Ecto neural progenitor cell (in vitro differentiated cells): ENCODE measurements at regions not wholly inside any gene's neighbourhood (a gene's known extent, or its start where the extent isn't known, plus 50 kb on each side); places are given as distances from the start of the nearest gene placed in this dataset.
"Not testable (repeated sequence)": the region's sequence is repeated elsewhere in the genome, so short reads cannot be mapped to it uniquely, and the experiment has no call there.

Source experiments
- DNase-seq: peaks from one replicate; pipeline ENCODE4 v3.0.0-alpha.2; 2018; ENCODE audit warnings: low spot score

GRCh38 chr9:25453875-25454274 is 224.4 kb downstream of the TUSC1 start:
- DNase-seq = no peak

- no peak for DNase-seq
Observed at GRCh38 chr9:25449503-25449902, 228.7 kb downstream of the TUSC1 start.

DNA sequence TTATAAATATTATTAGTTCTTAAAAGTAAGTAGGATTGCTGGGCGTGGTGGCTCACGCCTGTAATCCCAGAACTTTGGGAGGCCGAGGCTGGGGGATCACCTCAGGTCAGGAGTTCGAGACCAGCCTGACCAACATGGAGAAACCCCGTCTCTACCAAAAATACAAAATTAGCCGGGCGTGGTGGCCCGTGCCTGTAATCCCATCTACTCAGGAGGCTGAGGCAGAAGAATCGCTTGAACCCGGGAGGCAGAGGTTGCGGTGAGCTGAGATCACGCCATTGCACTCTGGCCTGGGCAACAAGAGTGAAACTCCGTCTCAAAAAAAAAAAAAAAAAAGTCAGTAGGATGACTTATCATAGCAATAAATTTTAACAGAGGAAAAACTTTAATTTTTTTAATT is 232.5 kb downstream of the TUSC1 start:
- not testable (repeated sequence) for DNase-seq

DNA sequence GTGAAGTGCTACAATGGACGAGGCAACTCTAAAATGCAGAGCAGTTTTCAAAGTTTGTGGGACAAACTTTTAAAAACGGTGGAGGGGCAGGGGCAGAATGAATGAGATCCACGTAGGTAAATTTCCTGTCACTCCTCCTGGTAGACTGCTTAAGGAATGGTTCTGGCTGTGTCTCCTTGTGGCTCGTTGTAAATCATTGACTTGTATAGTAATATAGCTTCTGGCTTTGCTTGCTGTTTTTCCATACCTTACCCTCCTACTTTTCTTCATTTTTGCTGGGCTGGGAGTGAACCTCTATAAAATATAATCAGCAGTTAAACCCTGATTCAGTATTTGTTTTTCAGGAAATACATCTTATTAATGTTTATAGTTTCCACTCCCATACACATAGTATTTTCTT is 235.7 kb downstream of the TUSC1 start:
- no peak for DNase-seq

DNA sequence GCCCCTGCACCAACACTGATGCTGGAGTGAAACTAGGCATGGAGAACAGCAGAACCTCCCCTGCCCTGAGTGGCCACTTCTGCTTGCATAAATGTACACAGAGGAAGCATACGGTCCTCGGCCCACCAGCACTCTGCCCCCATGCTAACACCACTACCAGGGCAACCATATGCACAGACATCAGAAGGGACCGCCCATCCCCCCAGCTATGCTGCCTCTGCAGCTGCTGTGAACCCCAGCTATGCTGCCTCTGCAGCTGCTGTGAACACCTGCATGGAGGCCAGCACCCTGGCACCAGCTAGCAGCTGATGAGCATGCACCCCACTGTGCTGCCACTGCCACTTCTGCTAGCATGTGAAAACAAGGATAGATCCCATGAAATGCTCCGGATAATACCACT is 250.3 kb downstream of the TUSC1 start:
- no peak for DNase-seq

- DNase-seq = no peak
Observed at GRCh38 chr9:25427290-25427689, 251.0 kb downstream of the TUSC1 start.

DNA sequence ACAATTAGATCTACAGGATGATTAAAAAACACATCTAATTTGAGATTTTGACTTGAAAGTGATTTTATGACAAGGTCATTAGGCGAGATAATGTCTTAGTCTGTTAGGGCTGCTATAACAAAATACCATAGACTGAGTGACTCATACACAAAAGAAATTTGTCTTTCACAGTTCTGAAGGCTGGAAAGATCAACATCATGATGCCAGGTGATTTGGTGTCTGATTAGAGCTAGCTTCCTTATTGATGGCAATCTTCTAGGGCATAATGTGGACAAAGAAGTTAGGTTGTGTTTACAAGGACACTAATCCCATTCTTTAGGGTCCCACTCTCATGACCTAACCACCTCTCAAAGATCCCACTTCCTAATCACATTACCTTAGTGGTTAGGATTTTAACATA is 256.7 kb downstream of the TUSC1 start:
- no peak for DNase-seq

- no peak for DNase-seq
Observed at GRCh38 chr9:25418974-25419373, 259.3 kb downstream of the TUSC1 start.

DNA sequence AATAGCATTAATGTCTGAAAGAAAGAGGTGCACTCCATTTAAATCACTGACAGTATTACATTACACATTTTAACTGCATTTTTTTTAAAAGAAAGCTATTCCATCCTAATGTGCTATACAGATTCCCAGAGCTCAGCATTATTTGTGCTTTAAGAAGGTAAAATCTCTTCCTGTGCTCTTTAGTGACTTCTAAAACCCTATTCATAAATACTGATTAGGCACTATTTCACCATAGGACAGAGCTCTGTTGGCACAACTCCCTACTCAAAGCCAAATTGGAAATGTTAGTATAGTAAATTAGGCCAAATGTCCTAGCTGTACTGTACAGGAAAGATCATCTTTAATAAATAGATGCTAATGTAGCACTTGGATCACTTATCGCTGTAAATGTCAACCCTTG is 262.5 kb downstream of the TUSC1 start:
- DNase-seq = no peak

DNA sequence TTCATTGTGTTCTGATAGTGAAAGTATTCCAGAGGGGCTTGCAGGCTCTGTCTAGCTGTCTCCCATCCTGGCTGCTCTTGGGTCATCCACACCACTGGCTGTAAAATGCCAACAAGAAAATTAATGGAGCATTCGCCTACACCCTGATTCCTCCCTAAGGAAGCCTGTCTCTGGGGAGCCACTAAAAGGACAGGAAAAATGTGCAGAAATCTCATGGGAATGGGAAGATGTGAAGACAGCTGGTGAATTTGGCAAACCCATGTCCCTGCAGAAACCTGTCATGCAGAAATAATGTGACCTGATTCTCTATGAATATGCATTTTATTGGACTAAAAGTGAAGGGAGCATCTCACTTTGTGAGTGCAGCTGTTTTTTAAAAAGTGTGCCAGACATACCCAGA is 265.6 kb downstream of the TUSC1 start:
- no peak for DNase-seq

DNA sequence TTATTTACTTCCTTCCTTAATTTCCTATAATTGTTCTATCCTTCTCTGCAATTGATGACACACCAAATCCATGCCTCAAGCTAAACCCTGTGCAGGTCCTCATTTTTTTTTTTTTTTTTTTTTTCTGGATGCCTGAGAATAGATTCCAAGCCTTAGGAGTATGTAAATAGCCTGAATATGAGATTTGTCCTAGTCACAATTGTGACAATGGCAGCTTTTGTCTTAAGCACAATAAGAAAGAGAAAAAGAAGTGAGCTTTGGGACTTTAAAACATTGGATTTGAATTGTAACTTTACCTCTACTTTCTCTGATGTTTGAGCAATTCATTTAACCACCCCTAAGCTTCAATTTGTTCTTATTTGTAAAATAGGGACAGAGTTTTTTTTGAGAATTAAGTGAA is 280.5 kb downstream of the TUSC1 start:
- DNase-seq = no peak

DNA sequence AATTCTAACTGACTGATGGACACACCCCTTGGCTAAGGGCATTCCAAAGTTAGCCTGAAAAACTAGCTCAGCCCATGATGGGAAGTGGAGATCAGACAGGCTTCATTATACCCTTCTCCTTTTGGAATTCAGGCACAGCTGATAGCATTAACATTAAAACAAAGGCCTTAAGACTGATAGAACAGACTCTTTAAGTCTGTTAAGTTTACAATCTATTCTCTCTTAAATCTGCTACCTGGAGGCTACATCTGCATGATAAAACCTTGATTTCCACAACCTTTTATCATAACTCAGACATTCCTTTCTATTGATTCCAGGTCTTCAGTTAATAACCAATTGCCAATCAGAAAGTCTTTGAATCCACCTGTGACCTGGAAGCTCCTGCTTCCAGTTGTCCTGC is 281.4 kb downstream of the TUSC1 start:
- no peak for DNase-seq

DNA sequence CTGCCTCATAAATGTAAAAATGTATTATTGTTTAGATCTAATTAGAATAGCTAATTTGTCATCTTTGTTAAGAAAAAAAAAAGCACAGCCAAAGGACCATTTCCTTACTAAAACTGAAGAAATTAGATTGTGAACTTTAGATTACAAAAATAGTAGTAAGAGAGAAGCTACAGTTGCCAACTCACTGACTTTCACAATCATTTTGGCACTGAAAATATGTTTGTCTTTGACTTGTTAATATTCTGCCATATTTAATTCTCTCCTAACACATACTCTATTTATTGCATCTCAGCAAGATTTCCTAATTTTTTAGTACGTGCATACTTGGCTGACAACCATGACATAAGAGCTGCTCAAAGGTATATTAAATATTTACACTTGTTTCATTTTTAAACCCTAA is 297.1 kb downstream of the TUSC1 start:
- DNase-seq = no peak

GRCh38 chr9:25377039-25377438 is 301.2 kb downstream of the TUSC1 start:
- DNase-seq = no peak

GRCh38 chr9:25374281-25374680 is 304.0 kb downstream of the TUSC1 start:
- DNase-seq = no peak

- no peak for DNase-seq
Observed at GRCh38 chr9:25366906-25367305, 311.3 kb downstream of the TUSC1 start.

GRCh38 chr9:25353783-25354182 is 324.5 kb downstream of the TUSC1 start:
- no peak for DNase-seq

GRCh38 chr9:25350011-25350410 is 328.2 kb downstream of the TUSC1 start:
- DNase-seq = no peak

- no peak for DNase-seq
Observed at GRCh38 chr9:25322142-25322541, 356.1 kb downstream of the TUSC1 start.

DNA sequence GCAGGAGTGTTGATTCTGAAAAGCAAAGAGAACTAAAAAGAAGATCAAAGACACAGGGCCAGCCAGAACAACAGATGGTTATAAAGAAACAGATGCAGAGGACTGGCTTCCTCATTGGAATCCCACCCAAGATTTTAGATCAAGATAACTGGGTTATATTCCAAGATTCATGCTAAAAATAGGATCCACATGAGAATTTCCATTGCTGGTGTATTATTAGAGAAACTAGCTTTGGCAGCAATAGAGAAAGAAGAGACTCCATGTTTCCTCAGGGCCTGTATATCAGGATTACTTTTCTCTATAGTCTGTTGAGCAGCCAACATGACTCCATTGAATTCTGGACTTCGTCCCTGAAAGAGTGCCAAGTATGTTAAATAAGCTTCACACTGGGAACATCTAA is 367.3 kb downstream of the TUSC1 start:
- DNase-seq = no peak

DNA sequence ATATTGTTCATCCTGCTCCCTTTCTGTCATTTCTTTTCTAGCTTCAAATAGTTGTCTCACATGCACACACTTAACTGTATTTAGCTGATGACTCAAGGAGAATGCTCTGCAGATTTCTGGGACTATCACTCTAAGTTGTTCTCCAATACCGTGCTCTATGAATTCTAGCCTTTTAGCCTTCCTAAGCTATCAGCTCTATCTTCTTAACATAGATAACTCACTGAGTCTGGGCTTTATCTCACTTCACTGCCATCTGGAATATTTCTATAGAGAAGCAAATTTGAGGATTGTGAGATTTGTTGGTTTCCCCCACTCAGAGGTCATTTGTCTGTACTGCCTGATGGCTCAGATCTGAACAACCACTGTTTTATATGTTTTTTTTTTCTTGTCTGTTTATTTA is 369.7 kb downstream of the TUSC1 start:
- no peak for DNase-seq

- DNase-seq = no peak
Observed at GRCh38 chr9:25302601-25303000, 375.6 kb downstream of the TUSC1 start.

DNA sequence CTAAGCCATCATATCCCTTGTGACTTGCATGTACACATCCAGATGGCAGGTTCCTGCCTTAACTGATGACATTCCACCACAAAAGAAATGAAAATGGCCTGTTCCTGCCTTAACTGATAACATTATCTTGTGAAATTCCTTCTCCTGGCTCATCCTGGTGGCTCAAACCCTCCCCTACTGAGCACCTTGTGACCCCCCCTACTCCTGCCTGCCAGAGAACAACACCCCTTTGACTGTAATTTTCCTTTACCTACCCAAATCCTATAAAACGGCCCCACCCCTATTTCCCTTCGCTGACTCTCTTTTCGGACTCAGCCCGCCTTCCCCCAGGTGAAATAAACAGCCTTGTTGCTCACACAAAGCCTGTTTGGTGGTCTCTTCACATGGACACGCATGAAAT is 390.0 kb downstream of the TUSC1 start:
- not testable (repeated sequence) for DNase-seq

GRCh38 chr9:25284365-25284764 is 393.9 kb downstream of the TUSC1 start:
- no peak for DNase-seq

- DNase-seq = no peak
Observed at GRCh38 chr9:25282946-25283345, 395.3 kb downstream of the TUSC1 start.
